ENCODE measurements at regions not wholly inside any gene's neighbourhood (a gene's known extent, or its start where the extent isn't known, plus 50 kb on each side); places are given as distances from the start of the nearest gene placed in this dataset.

DNA sequence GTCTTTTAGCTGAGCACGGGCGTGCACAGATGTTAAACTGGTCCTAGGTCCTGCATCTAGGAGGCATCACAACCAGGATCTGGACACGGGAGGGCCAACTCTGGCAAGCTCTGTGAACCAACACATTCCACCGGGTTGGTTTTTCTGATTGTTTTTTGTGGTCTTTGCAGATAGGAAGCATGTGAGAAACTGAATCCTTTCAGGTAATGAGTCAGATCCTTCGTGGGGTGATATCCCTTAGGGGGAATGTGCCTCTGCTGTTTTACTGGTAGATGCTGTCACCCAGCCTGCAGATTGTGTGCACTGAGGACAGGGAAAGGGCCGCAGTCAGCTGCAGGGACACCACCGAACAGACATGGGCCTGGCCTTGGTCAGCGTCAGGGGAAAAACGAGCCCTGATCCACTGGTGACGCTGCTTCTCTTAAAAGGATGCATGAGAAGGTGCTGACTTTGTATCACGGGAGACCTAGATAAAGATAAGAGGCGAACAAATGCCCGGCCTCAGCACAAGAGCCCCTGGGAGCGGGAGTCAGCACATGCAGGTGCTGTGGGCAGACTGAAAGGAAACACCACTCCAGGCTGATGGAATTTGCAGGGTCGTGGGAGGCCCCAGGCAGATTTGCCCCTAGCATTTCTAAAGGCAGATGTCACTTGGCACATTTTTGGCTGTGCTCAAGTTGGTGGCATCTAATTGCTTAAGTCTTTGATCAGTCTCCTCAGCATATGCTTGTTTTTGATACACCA is 51.1 kb downstream of the DOP1B start:
- TF ChIP-seq CTCF (IDR thresholded peaks at IDR 0.05): no peak

- TF ChIP-seq CTCF (IDR thresholded peaks at IDR 0.05): no peak
Measured at GRCh38 chr21:36208326-36209013, 51.8 kb downstream of the DOP1B start.

DNA sequence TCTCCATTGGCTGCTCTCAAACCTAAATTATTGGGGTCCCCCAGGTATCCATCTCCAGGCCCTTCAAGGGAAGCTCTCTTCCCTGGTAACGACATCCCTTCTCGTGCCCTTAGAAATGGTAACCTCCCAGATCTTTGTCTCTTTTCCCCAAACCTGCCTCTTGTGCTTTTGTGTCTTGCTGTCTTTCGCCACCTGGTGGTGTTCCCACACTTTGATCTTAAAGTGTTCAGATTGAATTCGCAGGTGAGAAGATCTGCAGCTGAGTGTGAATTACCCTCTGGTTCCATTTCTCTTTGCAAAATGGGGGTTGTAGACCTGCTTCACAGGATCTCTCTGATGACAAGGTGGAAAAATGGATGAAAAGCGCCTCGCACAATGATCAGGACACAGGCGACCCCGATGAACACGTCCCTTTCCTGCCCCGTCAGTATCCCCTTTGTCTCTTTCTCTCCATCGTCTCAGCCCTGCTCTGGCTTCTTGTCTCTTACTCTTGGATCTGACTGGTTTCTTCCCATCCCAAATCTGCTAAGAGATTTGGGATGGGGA is 53.1 kb downstream of the DOP1B start:
- peak; percentile 61 for TF ChIP-seq CTCF (IDR thresholded peaks at IDR 0.05)

- TF ChIP-seq CTCF (IDR thresholded peaks at IDR 0.05): no peak
Measured at GRCh38 chr21:36210779-36211659, 54.4 kb downstream of the DOP1B start.

DNA sequence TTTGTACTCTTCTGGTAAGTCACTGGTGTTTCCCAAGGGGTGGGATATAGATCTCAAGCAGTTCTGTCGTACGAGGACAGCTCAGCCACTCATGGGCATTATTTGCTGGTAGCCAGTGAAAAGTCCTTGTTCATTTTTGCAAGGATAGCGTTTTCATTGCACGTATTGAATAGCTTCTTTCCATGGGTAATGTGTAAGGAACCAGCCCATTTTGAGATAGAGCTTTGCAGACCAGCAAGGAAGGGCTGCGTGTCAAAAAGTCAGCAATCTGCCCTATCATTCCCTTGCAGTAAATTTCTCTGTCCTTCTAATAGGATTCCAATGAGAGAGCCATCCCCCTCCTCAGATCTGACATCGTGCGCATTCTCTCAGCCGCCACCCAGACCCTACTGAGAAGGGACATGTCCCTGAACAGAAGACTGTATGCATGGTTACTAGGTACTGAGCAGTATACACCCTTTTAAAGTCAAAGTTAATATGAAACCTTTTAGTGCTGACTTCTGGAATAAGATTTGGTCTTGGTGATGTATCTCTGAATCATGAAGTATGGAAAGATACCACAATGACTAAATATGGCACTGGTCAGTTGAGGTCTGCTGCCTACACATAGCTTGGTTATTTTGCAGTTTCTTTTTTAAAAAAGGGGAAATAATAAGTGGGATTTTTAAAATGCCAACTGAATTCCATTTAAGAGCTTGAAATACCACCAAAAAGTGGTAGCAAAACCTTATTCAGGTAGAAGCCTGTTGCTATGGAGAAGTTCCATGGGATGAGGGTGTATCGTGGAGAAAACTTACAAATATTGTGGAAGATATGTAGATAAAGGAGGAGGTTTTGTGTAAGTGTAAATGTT is 55.3 kb downstream of the DOP1B start:
- TF ChIP-seq CTCF (IDR thresholded peaks at IDR 0.05): no peak

- TF ChIP-seq CTCF (IDR thresholded peaks at IDR 0.05): no peak
Measured at GRCh38 chr21:36212513-36212780, 55.8 kb downstream of the DOP1B start.

GRCh38 chr21:36214561-36214960 is 57.9 kb downstream of the DOP1B start:
- no peak for TF ChIP-seq CTCF (IDR thresholded peaks at IDR 0.05)
